Inferior parietal cortex (tissue), 1 donor: ENCODE measurements at regions not wholly inside any gene's neighbourhood (a gene's known extent, or its start where the extent isn't known, plus 50 kb on each side); places are given as distances from the start of the nearest gene placed in this dataset.
"Not testable (repeated sequence)": the region's sequence is repeated elsewhere in the genome, so short reads cannot be mapped to it uniquely, and the experiment has no call there.

Experiments used
- DNase-seq: peaks from one replicate; pipeline ENCODE4 v3.0.0-alpha.2; 2016; ENCODE audit errors: extremely low spot score

GRCh38 chr2:145931781-145932395, 1412.0 kb upstream of the ZEB2 start:
- no peak for DNase-seq

- DNase-seq, result no peak
Measured at GRCh38 chr2:145930318-145930717, 1410.4 kb upstream of the ZEB2 start.

- no peak for DNase-seq
Measured at GRCh38 chr2:145927131-145927950, 1407.4 kb upstream of the ZEB2 start.

- no peak for DNase-seq
Measured at GRCh38 chr2:145925591-145925990, 1405.7 kb upstream of the ZEB2 start.

GRCh38 chr2:145919477-145919876, 1399.6 kb upstream of the ZEB2 start:
- DNase-seq, result no peak

GRCh38 chr2:145918951-145919350, 1399.0 kb upstream of the ZEB2 start:
- no peak for DNase-seq

GRCh38 chr2:145916799-145917198, 1396.9 kb upstream of the ZEB2 start:
- no peak for DNase-seq

- DNase-seq, result no peak
Measured at GRCh38 chr2:145914716-145915115, 1394.8 kb upstream of the ZEB2 start.

GRCh38 chr2:145910416-145910815, 1390.5 kb upstream of the ZEB2 start:
- DNase-seq, result no peak

- no peak for DNase-seq
Measured at GRCh38 chr2:145909766-145910165, 1389.8 kb upstream of the ZEB2 start.

GRCh38 chr2:145909175-145909755, 1389.3 kb upstream of the ZEB2 start:
- DNase-seq, result no peak

- DNase-seq, result no peak
Measured at GRCh38 chr2:145906354-145906753, 1386.4 kb upstream of the ZEB2 start.

GRCh38 chr2:145905371-145905770, 1385.5 kb upstream of the ZEB2 start:
- no peak for DNase-seq

GRCh38 chr2:145897151-145897550, 1377.2 kb upstream of the ZEB2 start:
- no peak for DNase-seq

GRCh38 chr2:145887915-145888314, 1368.0 kb upstream of the ZEB2 start:
- DNase-seq, result no peak

GRCh38 chr2:145880997-145881396, 1361.1 kb upstream of the ZEB2 start:
- DNase-seq, result not testable (repeated sequence)

GRCh38 chr2:145875016-145875415, 1355.1 kb upstream of the ZEB2 start:
- no peak for DNase-seq

- peak; percentile 11 for DNase-seq
Measured at GRCh38 chr2:145874466-145874865, 1354.5 kb upstream of the ZEB2 start.

- DNase-seq, result no peak
Measured at GRCh38 chr2:145864501-145864900, 1344.6 kb upstream of the ZEB2 start.

- DNase-seq, result no peak
Measured at GRCh38 chr2:145861940-145862339, 1342.0 kb upstream of the ZEB2 start.

- no peak for DNase-seq
Measured at GRCh38 chr2:145860083-145860482, 1340.2 kb upstream of the ZEB2 start.

GRCh38 chr2:145855142-145855541, 1335.2 kb upstream of the ZEB2 start:
- DNase-seq, result no peak
